GM21737 (cell line): ENCODE measurements at regions not wholly inside any gene's neighbourhood (a gene's known extent, or its start where the extent isn't known, plus 50 kb on each side); places are given as distances from the start of the nearest gene placed in this dataset.
"Not testable (repeated sequence)": the region's sequence is repeated elsewhere in the genome, so short reads cannot be mapped to it uniquely, and the experiment has no call there.

Experiments
- ATAC-seq: cut with Tn5 transposase; IDR thresholded peaks from one replicate; pipeline ENCODE4 v1.9.1; 2021; ENCODE audit warnings: mild to moderate bottlenecking, moderate library complexity; ENCODE audit not compliant: unreplicated experiment

- no peak for ATAC-seq
Observed at GRCh38 chr1:157410457-157410856, 141.9 kb downstream of the FCRL5 start.

GRCh38 chr1:157409927-157410326 lies 142.4 kb downstream of the FCRL5 start:
- no peak for ATAC-seq

DNA sequence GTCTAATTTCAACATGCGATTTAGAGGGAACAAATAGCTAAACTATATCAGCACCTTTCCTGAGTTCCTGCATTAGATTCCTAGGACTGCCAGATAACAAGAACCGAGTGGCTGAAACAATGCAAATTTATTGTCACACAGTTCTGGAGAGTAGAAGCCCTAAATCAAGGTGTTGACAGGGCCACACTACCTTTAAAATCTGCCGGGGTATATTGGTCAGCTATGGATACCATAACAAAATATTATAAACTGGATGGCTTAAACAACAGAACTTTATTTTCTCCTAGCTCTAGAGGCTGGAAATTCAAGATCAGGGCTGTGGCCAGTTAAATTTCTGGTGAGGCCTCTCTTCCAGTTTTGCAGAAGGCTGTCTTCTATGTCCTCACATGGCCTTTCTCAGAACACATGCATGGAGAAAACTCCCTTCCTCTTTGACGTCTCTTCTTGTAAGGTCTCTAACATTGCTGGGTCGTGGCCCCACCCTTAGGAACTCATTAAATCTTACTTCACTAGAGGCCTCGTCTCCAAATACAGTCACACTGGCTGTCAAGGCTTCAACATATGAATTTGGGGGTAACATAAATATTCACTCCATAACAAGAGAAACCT lies 144.3 kb downstream of the FCRL5 start:
- ATAC-seq = no peak

- ATAC-seq = no peak
Observed at GRCh38 chr1:157407367-157407766, 144.9 kb downstream of the FCRL5 start.

GRCh38 chr1:157405662-157406061 lies 146.7 kb downstream of the FCRL5 start:
- ATAC-seq = no peak

GRCh38 chr1:157404614-157405013 lies 147.7 kb downstream of the FCRL5 start:
- ATAC-seq = no peak

GRCh38 chr1:157404063-157404501 lies 148.2 kb downstream of the FCRL5 start:
- no peak for ATAC-seq

DNA sequence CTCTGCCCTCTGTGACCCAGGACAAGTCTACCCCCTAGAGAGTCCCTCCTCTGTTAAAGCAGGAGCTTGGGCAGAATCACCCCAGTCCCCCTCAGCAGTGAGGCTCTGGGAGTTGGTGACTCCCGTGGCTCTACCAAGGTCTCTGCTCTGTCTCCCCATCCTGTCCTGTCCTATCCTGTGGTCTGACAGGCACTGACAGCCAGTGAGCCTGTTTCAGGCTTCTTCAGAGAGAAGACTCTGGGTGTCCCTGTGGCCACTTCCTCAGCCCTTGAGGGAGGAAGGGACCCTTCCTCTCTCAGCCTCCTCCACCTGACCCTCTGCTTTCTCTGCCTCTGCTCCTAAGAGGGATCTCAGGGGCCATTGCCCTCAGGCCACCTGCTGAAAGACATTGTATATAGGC lies 148.7 kb downstream of the FCRL5 start:
- peak; percentile 43 for ATAC-seq

GRCh38 chr1:157403203-157403602 lies 149.1 kb downstream of the FCRL5 start:
- peak; percentile 69 for ATAC-seq

DNA sequence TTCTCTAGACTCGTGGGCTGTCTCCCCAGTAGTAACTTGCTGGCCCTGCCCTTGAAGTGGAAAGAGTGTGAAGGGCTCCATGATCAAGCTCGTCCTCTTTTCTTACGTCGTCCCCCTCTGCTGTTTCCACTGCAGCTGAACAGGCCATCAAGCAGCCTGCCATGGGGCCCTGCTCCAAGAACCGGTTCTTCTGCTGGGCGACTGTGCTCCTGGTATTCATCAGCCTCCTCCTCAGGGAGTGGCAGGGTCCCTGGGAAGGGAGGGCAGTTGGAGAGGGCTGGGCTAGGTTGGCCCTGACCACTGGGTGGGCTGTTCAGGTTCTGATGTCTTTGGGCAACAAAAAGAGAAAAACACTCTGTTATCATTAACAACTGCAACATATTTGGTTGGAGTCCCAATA lies 151.5 kb downstream of the FCRL5 start:
- ATAC-seq = no peak

GRCh38 chr1:157399984-157400382 lies 152.3 kb downstream of the FCRL5 start:
- ATAC-seq = no peak

GRCh38 chr1:157399343-157399983 lies 152.9 kb downstream of the FCRL5 start:
- ATAC-seq = no peak

DNA sequence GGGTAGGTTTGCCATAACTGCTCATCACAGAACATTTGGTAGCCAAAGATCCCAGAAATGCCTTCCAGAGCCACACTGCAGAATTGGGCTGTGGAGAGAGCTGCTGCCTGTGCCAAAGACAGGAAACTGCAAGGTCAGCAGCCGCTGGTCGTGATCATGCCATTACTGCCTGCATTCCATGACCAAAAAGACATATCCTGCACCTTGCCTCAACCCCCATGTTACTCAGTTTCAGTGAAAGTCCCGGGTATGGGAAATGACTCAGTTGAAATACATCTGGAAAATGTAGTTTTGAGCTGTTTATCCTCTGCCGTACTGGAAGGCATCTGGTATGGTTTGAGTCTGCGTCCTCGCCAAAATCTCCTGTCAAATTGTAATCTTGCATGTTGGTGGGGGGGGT lies 161.7 kb downstream of the FCRL5 start:
- ATAC-seq = no peak

DNA sequence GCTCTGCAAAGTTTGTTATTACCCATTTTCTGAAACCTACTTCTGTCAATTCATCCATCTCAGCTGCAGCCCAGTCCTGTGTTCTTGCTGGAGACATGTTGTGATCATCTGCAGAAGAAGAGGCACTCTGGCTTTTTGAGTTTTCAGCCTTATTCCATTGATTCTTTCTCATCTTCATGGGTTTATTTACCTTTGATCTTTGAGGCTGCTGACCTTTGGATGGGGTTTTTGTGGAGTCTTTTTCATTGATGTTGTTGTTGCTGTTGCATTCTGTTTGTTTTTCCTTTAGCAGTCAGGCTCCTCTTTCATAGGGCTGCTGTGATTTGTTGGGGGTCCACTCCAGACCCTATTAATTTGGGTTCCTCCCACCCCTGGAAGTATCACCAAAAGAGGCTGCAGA lies 164.3 kb downstream of the FCRL5 start:
- ATAC-seq = no peak

DNA sequence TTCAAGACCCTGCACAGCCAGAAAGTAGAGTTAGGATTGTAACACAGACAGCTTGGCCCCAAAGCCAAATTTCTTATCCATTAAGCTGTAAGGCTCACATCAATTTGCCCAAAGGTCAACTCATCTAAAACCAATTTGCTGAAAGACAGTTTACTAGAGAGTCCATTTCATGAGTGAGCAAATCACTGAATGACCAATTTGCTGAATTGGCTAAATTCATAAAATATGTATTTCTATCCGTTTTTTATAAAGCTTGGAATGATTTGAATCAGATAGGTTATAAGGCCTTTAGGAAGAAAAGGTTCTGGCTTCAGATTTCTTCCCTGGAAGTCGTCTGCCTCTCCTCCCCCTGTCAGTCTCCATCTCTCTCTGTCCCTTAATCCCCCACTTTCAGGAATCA lies 168.1 kb downstream of the FCRL5 start:
- no peak for ATAC-seq

DNA sequence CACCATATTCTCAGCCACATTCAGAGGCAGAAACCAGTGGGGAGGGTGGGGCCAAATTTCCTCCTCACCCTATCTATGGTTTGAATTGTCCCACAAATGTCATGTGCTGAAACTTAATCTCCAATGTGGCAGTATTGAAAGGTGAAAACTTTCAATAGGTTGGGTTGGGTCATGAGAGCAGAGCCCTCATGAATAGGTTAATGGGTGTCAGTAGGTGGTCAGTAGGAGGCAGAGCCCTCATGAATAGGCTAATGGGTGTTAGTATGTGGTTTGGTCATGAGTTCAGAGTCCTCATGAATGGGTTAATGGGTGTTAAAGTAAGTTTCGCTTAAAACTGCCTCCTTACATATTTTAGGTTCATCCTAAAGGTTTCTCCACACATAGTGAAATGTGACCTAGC lies 170.0 kb downstream of the FCRL5 start:
- ATAC-seq = no peak

GRCh38 chr1:157380523-157380922 lies 171.8 kb downstream of the FCRL5 start:
- ATAC-seq = no peak

DNA sequence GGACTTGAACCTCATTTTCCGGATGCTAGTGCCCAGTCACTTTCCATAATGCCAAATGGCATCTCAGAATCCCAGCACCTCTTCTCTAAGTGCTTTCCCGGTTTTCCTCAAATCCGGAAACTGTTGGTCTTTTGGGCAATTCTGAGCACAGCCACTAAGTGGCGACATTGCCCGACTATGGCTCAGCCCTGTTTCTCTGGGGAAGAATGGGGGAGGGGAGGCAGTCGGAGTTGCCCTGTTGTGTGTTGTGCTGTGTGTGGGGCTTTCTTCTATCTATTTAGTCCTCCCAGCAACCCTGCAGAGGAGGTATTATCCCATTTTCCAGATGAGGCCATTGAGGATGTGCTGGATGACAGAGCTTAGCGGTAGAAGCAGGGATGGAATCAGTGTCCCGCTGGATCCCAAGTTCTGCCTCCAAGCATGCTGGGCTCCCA lies 175.0 kb downstream of the FCRL5 start:
- ATAC-seq = not testable (repeated sequence)

GRCh38 chr1:157376681-157377080 lies 175.6 kb downstream of the FCRL5 start:
- ATAC-seq = no peak

- ATAC-seq = not testable (repeated sequence)
Observed at GRCh38 chr1:157372311-157372710, 180.0 kb downstream of the FCRL5 start.

DNA sequence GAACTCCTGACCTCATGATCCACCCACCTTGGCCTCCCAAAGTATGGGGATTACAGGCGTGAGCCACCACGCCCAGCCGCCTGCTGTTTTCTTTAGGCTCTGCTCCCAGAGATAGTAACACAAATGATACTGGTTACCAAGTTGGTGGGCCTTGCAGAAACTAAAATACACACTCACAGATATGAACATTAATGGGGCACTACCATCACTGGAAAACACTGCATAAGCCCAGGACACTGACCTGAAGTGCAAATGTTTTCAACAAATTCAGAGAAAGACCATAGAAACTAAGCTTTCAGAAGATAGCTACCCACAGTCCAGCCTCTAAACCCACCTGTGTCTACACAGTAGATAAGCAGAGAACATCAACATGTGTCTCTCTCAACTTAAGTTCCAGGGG lies 180.5 kb downstream of the FCRL5 start:
- no peak for ATAC-seq

- no peak for ATAC-seq
Observed at GRCh38 chr1:157371221-157371620, 181.1 kb downstream of the FCRL5 start.

DNA sequence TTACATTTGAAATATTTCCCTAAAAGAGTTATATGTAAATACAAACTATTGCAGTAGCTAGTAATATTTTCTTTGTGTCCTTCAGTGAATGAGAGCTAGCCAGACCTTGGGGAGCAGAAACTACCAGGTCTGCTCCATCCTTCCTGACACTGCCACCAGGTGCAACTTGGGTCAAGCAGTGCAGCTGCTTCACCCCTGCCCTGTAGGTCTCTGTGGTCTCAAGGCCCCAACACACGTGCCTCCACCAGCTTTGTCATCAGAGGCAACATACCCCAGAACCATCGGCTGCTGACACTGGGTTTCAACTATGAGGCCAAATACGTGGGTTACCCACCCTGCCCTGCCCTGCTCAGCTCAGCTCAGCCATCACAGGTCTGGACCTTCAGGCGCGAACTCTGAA lies 181.6 kb downstream of the FCRL5 start:
- no peak for ATAC-seq
